Gastrocnemius medialis (tissue), 4 donors: ENCODE measurements at regions not wholly inside any gene's neighbourhood (a gene's known extent, or its start where the extent isn't known, plus 50 kb on each side); places are given as distances from the start of the nearest gene placed in this dataset.

Experiments used
- ATAC-seq, 2 donors: fragments of 150-250 bp; one replicate each; pipeline ENCODE4 v1.9.1; 2016
- DNase-seq, 2 donors: peaks; one replicate each; pipeline ENCODE4 v3.0.0-alpha.2; 2019
- H3K27ac ChIP-seq, 4 donors: fragments of 200-600 bp; sonication (generic); 1 replicate in 1 of 4; 2 replicates in 3 of 4; pipeline ENCODE4 v1.5.1; 2016 to 2018; ENCODE audit warnings: mild to moderate bottlenecking in 2 of 4, moderate library complexity in 1 of 4
- H3K27me3 ChIP-seq, 3 donors: fragments of 200-600 bp; sonication (generic) in 2 of 3; 1 replicate in 1 of 3; 2 replicates in 2 of 3; pipeline versions ENCODE4 v1.5.1 to v1.6.0; 2016 to 2019; ENCODE audit warnings: mild to moderate bottlenecking in 1 of 3, moderate library complexity in 1 of 3
- H3K36me3 ChIP-seq, 2 donors: fragments of 200-600 bp; sonication (generic) in 1 of 2; one replicate each; pipeline ENCODE4 v1.5.1; 2017 to 2018
- H3K4me1 ChIP-seq, 2 donors: fragments of 200-600 bp; sonication (generic) in 1 of 2; one replicate each; pipeline ENCODE4 v1.5.1; 2016 to 2017; ENCODE audit warnings: mild to moderate bottlenecking in 2 of 2
- H3K4me3 ChIP-seq, 4 donors: fragments of 200-600 bp; sonication (generic) in 3 of 4; 1 replicate in 1 of 4; 2 replicates in 3 of 4; pipeline ENCODE4 v1.5.1; 2016 to 2019; ENCODE audit warnings: mild to moderate bottlenecking in 2 of 4
- H3K9me3 ChIP-seq, 3 donors: fragments of 200-600 bp; sonication (generic) in 2 of 3; 1 replicate in 1 of 3; 2 replicates in 2 of 3; pipeline ENCODE4 v1.5.1; 2016 to 2019
- CTCF ChIP-seq, 5 experiments: fragments of 450-650 bp in 3 of 5; fragments of 200-600 bp in 2 of 5; sonication (generic) in 2 of 5; IDR thresholded peaks in 4 of 5; conservative IDR thresholded peaks in 1 of 5; 1 replicate in 4 of 5; 2 replicates in 1 of 5; pipeline ENCODE4 v1.5.1; 2016 to 2019; ENCODE audit warnings: antibody characterized with exemption in 5 of 5, mild to moderate bottlenecking in 3 of 5, moderate library complexity in 3 of 5
- POLR2A ChIP-seq, 2 donors: fragments of 450-650 bp; IDR thresholded peaks; one replicate each; pipeline ENCODE4 v1.6.1; 2017; ENCODE audit warnings: antibody characterized with exemption in 2 of 2, mild to moderate bottlenecking in 2 of 2, moderate library complexity in 2 of 2
- in situ Hi-C, 4 donors: fragments of 200-750 bp; cut with MboI; loops; one replicate each; pipeline versions ENCODE4 v1.15.0 to v1.8.0; 2017; ENCODE audit warnings: low sequenced_read_pairs in 4 of 4
- intact Hi-C: fragments of 100-400 bp; cut with DNase I; formaldehyde crosslinking; loops from one replicate; pipeline ENCODE4 v1.15.1; 2023; ENCODE audit warnings: low total_unique reads

- ATAC-seq = no peak
- intact Hi-C loops (no loop called here), in situ Hi-C loops (no loop called here)
- no peak overlapping the region for H3K27ac ChIP-seq
- no peak overlapping the region for H3K4me3 ChIP-seq
- no peak for DNase-seq
- H3K27me3 ChIP-seq = no peaks in the 10 kb centered on the region
- TF ChIP-seq POLR2A (IDR thresholded peaks at IDR 0.05) = no peak
- TF ChIP-seq CTCF (IDR thresholded peaks at IDR 0.05 in 4 of 5, conservative IDR thresholded peaks at IDR 0.05 in 1 of 5) = no peak
- H3K36me3 ChIP-seq = no peaks in the 10 kb centered on the region
- no peaks in the 10 kb centered on the region for H3K9me3 ChIP-seq
- H3K4me1 ChIP-seq = no peaks in the 10 kb centered on the region
Observed at GRCh38 chr20:61065853-61066252, 186.2 kb upstream of the CDH4 start.

GRCh38 chr20:61066526-61066925, 185.5 kb upstream of the CDH4 start:
- no peak overlapping the region for H3K27ac ChIP-seq
- no peak for TF ChIP-seq CTCF (IDR thresholded peaks at IDR 0.05 in 4 of 5, conservative IDR thresholded peaks at IDR 0.05 in 1 of 5)
- no peak for TF ChIP-seq POLR2A (IDR thresholded peaks at IDR 0.05)
- H3K9me3 ChIP-seq = no peaks in the 10 kb centered on the region
- no peaks in the 10 kb centered on the region for H3K36me3 ChIP-seq
- intact Hi-C loops = no loop called here
- no peak overlapping the region for H3K4me3 ChIP-seq
- DNase-seq (no peak), ATAC-seq (no peak)
- in situ Hi-C loops = no loop called here
- no peaks in the 10 kb centered on the region for H3K27me3 ChIP-seq
- H3K4me1 ChIP-seq = no peaks in the 10 kb centered on the region

- TF ChIP-seq CTCF (IDR thresholded peaks at IDR 0.05 in 4 of 5, conservative IDR thresholded peaks at IDR 0.05 in 1 of 5) = no peak
- no peak for TF ChIP-seq POLR2A (IDR thresholded peaks at IDR 0.05)
- H3K36me3 ChIP-seq = no peaks in the 10 kb centered on the region
- H3K27me3 ChIP-seq = no peaks in the 10 kb centered on the region
- ATAC-seq (no peak), DNase-seq (no peak)
- no peaks in the 10 kb centered on the region for H3K9me3 ChIP-seq
- intact Hi-C loops = no loop called here
- in situ Hi-C loops = no loop called here
- no peaks in the 10 kb centered on the region for H3K4me1 ChIP-seq
- no peak overlapping the region for H3K27ac ChIP-seq
- no peak overlapping the region for H3K4me3 ChIP-seq
Observed at GRCh38 chr20:61067221-61067620, 184.8 kb upstream of the CDH4 start.

- DNase-seq = no peak
- H3K4me1 ChIP-seq = no peaks in the 10 kb centered on the region
- no peaks in the 10 kb centered on the region for H3K36me3 ChIP-seq
- in situ Hi-C loops = no loop called here
- intact Hi-C loops = no loop called here
- no peak overlapping the region for H3K27ac ChIP-seq
- no peak overlapping the region for H3K4me3 ChIP-seq
- no peak for ATAC-seq
- H3K9me3 ChIP-seq = no peaks in the 10 kb centered on the region
- no peak for TF ChIP-seq POLR2A (IDR thresholded peaks at IDR 0.05)
- no peak for TF ChIP-seq CTCF (IDR thresholded peaks at IDR 0.05 in 4 of 5, conservative IDR thresholded peaks at IDR 0.05 in 1 of 5)
- H3K27me3 ChIP-seq = no peaks in the 10 kb centered on the region
Observed at GRCh38 chr20:61072398-61072797, 179.7 kb upstream of the CDH4 start.

GRCh38 chr20:61073376-61073775, 178.7 kb upstream of the CDH4 start:
- Histone ChIP-seq H3K9me3 (no peaks in the 10 kb centered on the region), H3K4me1 (no peaks in the 10 kb centered on the region), H3K27ac (no peak overlapping the region), H3K27me3 (no peaks in the 10 kb centered on the region), H3K4me3 (no peak overlapping the region), H3K36me3 (no peaks in the 10 kb centered on the region)
- in situ Hi-C loops (no loop called here), intact Hi-C loops (no loop called here)
- ATAC-seq (no peak), DNase-seq (no peak)
- TF ChIP-seq CTCF (IDR thresholded peaks at IDR 0.05 in 4 of 5, conservative IDR thresholded peaks at IDR 0.05 in 1 of 5) (no peak), POLR2A (IDR thresholded peaks at IDR 0.05) (no peak)
